GM12864 (cell line): ENCODE measurements at regions not wholly inside any gene's neighbourhood (a gene's known extent, or its start where the extent isn't known, plus 50 kb on each side); places are given as distances from the start of the nearest gene placed in this dataset.

Experiments
- DNase-seq: peaks from one replicate; pipeline ENCODE4 v3.0.0-alpha.2; 2011; ENCODE audit warnings: low read depth
- H3K4me3 ChIP-seq: 2 replicates; pipeline ENCODE4 v1.5.1; 2011; ENCODE audit warnings: mild to moderate bottlenecking, low read depth, low read length, control low read depth
- TF ChIP-seq, protein P1 (sequence below): IDR thresholded peaks from 2 replicates; pipeline ENCODE4 v1.5.1; 2011; ENCODE audit warnings: low read depth, mild to moderate bottlenecking, moderate library complexity, low read length, control low read depth, inconsistent platforms; ENCODE audit errors: missing control alignments

DNA sequence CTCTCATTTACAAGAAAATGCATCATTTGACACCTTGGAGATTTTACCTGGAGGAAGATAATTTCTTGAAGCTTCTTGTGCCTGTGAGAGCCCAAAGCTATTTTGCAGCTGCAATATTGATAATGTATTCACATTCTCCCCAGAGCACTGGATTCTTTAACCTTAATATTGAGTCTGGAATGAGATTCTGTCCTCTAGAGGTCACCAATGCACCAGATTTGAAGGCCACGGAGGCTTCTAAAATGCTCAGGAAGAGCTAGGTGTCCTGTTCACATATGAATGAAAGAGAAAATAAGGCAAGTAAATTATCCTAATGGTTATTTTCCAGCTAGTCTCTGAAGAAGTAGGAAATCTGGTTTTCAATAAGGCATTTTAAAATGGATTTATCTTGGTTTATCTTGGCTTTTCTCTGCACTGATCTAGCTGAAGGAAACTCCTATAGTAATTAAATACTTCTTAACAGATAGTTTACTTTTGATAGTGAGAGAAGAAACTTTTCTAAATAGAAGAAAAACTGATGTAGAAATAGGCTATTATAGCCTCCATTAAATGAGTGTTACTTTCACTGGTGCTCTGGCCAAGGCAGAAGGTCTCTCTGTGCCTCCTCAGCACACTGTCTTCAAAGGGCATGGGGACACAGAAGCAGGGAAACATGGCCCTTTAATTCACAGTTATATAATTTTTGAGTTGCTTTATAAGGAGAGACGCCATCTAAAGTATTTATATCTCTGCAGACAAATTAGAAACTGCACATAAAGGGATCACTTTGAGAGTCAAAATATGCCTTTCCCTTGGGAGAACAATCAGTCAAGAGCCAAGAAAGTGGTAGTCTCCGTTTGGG is 297.0 kb upstream of the ACTBL2 start:
- TF ChIP-seq, protein P1, sequence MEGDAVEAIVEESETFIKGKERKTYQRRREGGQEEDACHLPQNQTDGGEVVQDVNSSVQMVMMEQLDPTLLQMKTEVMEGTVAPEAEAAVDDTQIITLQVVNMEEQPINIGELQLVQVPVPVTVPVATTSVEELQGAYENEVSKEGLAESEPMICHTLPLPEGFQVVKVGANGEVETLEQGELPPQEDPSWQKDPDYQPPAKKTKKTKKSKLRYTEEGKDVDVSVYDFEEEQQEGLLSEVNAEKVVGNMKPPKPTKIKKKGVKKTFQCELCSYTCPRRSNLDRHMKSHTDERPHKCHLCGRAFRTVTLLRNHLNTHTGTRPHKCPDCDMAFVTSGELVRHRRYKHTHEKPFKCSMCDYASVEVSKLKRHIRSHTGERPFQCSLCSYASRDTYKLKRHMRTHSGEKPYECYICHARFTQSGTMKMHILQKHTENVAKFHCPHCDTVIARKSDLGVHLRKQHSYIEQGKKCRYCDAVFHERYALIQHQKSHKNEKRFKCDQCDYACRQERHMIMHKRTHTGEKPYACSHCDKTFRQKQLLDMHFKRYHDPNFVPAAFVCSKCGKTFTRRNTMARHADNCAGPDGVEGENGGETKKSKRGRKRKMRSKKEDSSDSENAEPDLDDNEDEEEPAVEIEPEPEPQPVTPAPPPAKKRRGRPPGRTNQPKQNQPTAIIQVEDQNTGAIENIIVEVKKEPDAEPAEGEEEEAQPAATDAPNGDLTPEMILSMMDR = peak; percentile 39
- peak; percentile 18 for DNase-seq
- H3K4me3 ChIP-seq = no peak overlapping the region

DNA sequence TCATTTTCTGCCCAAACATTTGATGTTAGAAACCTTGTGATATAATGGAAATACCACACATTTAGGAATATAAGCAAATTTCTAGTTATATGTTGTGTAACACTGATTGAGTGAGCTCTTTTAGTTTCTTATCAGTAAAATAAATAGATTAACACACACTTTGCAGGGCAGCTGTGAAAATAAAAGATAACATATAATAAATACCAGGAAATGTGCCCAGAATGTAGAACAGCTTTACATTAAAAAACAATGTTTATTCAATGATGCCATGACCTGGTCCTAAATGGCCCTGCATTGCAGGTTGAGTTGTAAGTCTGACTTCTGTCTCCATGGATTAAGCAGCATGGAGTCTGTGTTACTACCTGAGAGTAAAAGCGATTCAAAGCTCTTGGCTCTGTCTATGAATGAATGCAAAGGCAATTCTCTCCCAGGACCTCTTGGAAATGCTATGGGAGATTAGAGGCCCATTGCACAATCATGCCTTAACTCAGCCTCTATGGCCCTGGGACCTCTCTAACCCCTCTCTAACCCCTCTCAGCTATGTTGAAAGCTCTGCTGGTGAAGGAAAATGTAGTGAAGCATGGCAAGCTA is 296.0 kb upstream of the ACTBL2 start:
- TF ChIP-seq, protein P1 = no peak
- H3K4me3 ChIP-seq = no peak overlapping the region
- no peak for DNase-seq

DNA sequence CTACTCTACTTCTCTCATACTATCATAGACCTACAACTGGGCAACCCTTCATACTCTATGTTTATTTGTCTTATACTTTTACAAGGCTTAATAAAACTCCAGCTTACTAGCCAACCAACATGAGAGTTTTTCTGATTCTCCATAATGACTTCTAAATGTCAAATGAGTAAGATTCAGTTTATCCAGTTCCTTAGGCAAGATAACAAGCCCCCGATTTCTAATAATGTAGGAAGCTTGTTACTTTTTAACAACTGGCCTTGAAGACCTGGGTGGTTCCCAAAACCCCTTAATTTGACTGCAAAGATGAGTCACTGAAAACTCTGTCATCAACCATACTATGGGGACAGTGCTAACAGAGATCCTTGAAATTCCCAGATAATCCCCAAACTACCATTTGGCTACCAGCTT is 294.6 kb upstream of the ACTBL2 start:
- TF ChIP-seq, protein P1 = no peak
- DNase-seq = no peak

DNA sequence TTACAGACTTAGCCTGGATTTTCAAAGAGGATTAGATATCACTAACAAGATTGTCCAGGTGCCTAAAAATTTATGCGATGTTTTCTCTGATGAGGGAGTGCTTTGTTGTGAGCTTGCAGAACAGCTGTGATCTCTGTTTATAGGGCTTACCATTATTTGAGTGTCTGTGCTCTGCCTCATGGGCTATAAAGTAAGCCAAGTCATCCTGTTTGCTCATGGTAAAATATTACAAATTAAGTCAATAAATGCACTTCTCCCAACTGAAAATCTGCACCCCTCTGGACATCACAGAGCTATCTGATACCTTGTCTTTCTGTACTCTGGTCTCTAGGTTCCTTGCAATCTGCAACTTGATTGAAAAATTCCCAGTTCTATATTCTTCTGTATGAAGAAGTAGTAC is 293.4 kb upstream of the ACTBL2 start:
- DNase-seq = no peak
- TF ChIP-seq, protein P1 = no peak
- no peak overlapping the region for H3K4me3 ChIP-seq

More for the DNA sequence above, 294.6 kb upstream of the ACTBL2 start:
- H3K4me3 ChIP-seq = no peak overlapping the region

DNA sequence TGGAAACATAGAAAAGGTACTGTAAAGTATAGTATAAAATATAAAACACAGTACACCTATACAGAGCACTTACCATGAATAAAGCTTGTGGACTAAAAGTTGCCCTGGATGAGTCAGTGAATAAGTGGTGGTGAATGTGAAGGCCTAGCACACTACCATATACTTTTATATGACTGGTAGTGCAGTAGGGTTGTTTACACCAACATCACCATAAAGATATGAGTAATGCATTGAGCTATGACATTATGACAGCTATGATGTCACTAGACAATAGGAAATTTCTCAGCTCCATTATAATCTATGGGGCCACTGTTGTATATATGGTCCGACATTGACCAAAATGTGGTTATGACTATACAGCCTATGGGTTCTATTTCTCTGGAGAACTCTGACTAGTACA is 291.8 kb upstream of the ACTBL2 start:
- no peak for DNase-seq
- TF ChIP-seq, protein P1 = no peak
- no peak overlapping the region for H3K4me3 ChIP-seq

DNA sequence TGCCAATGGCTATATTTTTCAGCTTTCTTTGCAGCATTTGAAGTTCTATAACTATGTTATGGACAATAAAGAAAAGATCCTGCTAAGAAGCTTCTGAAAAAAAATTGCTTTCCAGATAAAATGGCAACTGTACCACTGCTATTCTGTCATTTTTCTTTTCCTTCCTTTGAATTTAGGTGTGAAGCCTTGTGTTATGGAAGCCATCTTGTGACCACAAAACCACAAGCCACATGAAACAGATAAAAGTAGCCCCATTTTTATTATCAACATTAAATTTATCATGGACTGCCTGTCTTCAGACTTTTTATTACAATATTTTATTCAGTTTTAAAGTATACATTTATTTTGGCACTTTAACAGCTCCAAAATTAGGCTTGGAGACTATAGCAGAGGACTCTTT is 289.9 kb upstream of the ACTBL2 start:
- H3K4me3 ChIP-seq = no peak overlapping the region
- DNase-seq = no peak
- TF ChIP-seq, protein P1 = no peak
